NB4 (cell line): ENCODE measurements at regions not wholly inside any gene's neighbourhood (a gene's known extent, or its start where the extent isn't known, plus 50 kb on each side); places are given as distances from the start of the nearest gene placed in this dataset.

ENCODE experiments used
- MYC ChIP-seq: IDR thresholded peaks from 2 replicates; pipeline ENCODE4 v1.6.1; 2011; ENCODE audit warnings: low read depth, low read length
- POLR2A ChIP-seq: IDR thresholded peaks from 2 replicates; pipeline ENCODE4 v1.6.1; 2011; ENCODE audit warnings: mild to moderate bottlenecking; ENCODE audit not compliant: insufficient read length; ENCODE audit errors: extremely low read depth
- TF ChIP-seq, protein P1 (sequence below): IDR thresholded peaks from 2 replicates; pipeline ENCODE4 v1.6.1; 2011; ENCODE audit warnings: low read depth, low read length
- TF ChIP-seq, protein P2 (sequence below): IDR thresholded peaks from one replicate; pipeline ENCODE4 v1.5.1; 2012; ENCODE audit warnings: low read depth, low read length

- TF ChIP-seq, protein P1, sequence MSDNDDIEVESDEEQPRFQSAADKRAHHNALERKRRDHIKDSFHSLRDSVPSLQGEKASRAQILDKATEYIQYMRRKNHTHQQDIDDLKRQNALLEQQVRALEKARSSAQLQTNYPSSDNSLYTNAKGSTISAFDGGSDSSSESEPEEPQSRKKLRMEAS: no peak
- TF ChIP-seq, protein P2, sequence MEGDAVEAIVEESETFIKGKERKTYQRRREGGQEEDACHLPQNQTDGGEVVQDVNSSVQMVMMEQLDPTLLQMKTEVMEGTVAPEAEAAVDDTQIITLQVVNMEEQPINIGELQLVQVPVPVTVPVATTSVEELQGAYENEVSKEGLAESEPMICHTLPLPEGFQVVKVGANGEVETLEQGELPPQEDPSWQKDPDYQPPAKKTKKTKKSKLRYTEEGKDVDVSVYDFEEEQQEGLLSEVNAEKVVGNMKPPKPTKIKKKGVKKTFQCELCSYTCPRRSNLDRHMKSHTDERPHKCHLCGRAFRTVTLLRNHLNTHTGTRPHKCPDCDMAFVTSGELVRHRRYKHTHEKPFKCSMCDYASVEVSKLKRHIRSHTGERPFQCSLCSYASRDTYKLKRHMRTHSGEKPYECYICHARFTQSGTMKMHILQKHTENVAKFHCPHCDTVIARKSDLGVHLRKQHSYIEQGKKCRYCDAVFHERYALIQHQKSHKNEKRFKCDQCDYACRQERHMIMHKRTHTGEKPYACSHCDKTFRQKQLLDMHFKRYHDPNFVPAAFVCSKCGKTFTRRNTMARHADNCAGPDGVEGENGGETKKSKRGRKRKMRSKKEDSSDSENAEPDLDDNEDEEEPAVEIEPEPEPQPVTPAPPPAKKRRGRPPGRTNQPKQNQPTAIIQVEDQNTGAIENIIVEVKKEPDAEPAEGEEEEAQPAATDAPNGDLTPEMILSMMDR: no peak
- TF ChIP-seq POLR2A: no peak
- TF ChIP-seq MYC: no peak
Observed at GRCh38 chr15:36313021-36313420, 266.4 kb upstream of the CDIN1 start.
